C4-2B (cell line): ENCODE measurements at regions not wholly inside any gene's neighbourhood (a gene's known extent, or its start where the extent isn't known, plus 50 kb on each side); places are given as distances from the start of the nearest gene placed in this dataset.

Source experiments
- ZFX ChIP-seq: fragments of 450-650 bp; IDR thresholded peaks from 2 replicates; pipeline ENCODE4 v1.6.1; 2017
- TF ChIP-seq, protein P1 (sequence below): fragments of 450-650 bp; conservative IDR thresholded peaks from 2 replicates; pipeline ENCODE4 v1.5.1; 2017; ENCODE audit warnings: mild to moderate bottlenecking

DNA sequence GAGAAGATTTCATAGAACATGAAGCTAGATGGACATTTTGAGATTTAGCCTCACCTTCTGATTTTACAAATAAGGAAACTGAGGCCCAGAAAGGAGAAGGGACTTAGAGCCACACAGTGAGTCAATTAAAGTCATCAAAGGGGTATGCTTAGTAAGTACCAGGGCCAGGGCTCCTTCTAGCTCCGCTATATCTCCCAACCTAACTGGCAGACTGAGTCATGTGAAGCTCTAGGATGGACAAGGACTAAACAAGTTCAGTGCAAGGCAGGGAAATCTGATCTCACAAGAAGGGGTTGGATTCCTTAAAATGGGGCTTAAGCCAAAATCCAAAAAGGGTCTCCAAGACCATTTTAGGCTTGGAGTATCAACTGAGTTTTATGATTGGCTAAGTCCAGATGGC, 215.8 kb downstream of the PHLDA1 start:
- TF ChIP-seq, protein P1, sequence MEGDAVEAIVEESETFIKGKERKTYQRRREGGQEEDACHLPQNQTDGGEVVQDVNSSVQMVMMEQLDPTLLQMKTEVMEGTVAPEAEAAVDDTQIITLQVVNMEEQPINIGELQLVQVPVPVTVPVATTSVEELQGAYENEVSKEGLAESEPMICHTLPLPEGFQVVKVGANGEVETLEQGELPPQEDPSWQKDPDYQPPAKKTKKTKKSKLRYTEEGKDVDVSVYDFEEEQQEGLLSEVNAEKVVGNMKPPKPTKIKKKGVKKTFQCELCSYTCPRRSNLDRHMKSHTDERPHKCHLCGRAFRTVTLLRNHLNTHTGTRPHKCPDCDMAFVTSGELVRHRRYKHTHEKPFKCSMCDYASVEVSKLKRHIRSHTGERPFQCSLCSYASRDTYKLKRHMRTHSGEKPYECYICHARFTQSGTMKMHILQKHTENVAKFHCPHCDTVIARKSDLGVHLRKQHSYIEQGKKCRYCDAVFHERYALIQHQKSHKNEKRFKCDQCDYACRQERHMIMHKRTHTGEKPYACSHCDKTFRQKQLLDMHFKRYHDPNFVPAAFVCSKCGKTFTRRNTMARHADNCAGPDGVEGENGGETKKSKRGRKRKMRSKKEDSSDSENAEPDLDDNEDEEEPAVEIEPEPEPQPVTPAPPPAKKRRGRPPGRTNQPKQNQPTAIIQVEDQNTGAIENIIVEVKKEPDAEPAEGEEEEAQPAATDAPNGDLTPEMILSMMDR, result no peak
- no peak for TF ChIP-seq ZFX
